ENCODE measurements at regions not wholly inside any gene's neighbourhood (a gene's known extent, or its start where the extent isn't known, plus 50 kb on each side); places are given as distances from the start of the nearest gene placed in this dataset.

DNA sequence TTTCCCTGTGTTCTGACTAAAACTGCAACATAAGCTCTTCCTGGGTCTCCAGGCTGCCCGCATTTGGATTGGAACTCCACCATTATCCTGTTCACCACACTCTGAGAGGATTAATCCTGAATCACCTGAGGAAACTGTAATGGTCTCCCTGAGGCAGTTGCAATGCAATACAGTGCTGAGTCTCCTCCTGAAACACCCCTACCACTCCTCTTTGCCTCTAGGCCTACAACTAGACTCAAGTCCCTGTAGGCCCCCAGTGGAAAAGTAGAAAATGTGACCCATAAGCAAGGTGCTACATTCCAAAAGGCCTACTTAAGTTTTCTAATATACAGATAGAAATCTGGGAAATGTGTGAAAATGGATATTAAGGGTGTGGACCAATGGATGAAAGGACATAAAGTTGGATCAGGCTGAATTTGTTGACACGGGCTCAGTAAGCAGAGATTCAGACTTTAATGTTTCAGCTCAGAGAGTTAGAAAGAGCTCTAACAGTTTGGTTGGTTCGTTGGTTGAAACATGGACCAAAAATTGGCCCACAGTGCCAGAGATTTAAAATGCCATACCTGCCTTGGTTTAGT lies 222.3 kb upstream of the ZC3H15 start:
- TF ChIP-seq, protein P1, sequence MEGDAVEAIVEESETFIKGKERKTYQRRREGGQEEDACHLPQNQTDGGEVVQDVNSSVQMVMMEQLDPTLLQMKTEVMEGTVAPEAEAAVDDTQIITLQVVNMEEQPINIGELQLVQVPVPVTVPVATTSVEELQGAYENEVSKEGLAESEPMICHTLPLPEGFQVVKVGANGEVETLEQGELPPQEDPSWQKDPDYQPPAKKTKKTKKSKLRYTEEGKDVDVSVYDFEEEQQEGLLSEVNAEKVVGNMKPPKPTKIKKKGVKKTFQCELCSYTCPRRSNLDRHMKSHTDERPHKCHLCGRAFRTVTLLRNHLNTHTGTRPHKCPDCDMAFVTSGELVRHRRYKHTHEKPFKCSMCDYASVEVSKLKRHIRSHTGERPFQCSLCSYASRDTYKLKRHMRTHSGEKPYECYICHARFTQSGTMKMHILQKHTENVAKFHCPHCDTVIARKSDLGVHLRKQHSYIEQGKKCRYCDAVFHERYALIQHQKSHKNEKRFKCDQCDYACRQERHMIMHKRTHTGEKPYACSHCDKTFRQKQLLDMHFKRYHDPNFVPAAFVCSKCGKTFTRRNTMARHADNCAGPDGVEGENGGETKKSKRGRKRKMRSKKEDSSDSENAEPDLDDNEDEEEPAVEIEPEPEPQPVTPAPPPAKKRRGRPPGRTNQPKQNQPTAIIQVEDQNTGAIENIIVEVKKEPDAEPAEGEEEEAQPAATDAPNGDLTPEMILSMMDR (conservative IDR thresholded peaks at IDR 0.05; ENCODE audit: low read length): no peak
- TF ChIP-seq EZH2phosphoT487 (IDR thresholded peaks at IDR 0.05; ENCODE audit: borderline replicate concordance): no peak

Data from Loucy (cell line).